Upper lobe of left lung (tissue), 6 donors: ENCODE measurements at regions not wholly inside any gene's neighbourhood (a gene's known extent, or its start where the extent isn't known, plus 50 kb on each side); places are given as distances from the start of the nearest gene placed in this dataset.
A peak's percentile ranks its signal among the peaks of the same experiment; 100 is the strongest.

Experiments used
- ATAC-seq, 2 donors: fragments of 200-7000 bp; cut with Tn5 transposase; one replicate each; pipeline ENCODE4 v1.9.1; 2022; ENCODE audit warnings: mild to moderate bottlenecking in 2 of 2, moderate library complexity in 2 of 2; ENCODE audit not compliant: low FRiP score in 2 of 2
- DNase-seq, 2 donors: peaks; one replicate each; pipeline ENCODE4 v3.0.0-alpha.2; 2019 to 2020
- H3K27ac ChIP-seq, 4 donors: fragments of 200-600 bp; sonication (generic); one replicate each; pipeline ENCODE4 v1.5.1; 2016 to 2019
- H3K27me3 ChIP-seq, 4 donors: fragments of 200-600 bp; sonication (generic); one replicate each; pipeline ENCODE4 v1.5.1; 2017 to 2019
- H3K36me3 ChIP-seq, 4 donors: fragments of 200-600 bp; sonication (generic); one replicate each; pipeline ENCODE4 v1.5.1; 2016 to 2019
- H3K4me1 ChIP-seq, 4 donors: fragments of 200-600 bp; sonication (generic); one replicate each; pipeline ENCODE4 v1.5.1; 2018 to 2019
- H3K4me3 ChIP-seq, 4 donors: fragments of 200-600 bp; sonication (generic); one replicate each; pipeline ENCODE4 v1.5.1; 2017 to 2019; ENCODE audit warnings: mild to moderate bottlenecking in 2 of 4, moderate library complexity in 1 of 4
- H3K9me3 ChIP-seq, 4 donors: fragments of 200-600 bp; sonication (generic); one replicate each; pipeline ENCODE4 v1.5.1; 2018 to 2019
- CTCF ChIP-seq, 6 experiments: fragments of 450-650 bp in 4 of 6; fragments of 200-600 bp in 2 of 6; sonication (generic) in 2 of 6; IDR thresholded peaks; one replicate each; pipeline ENCODE4 v1.5.1; 2016 to 2019; ENCODE audit warnings: antibody characterized with exemption in 6 of 6
- EP300 ChIP-seq, 4 donors: sonication (generic); formaldehyde crosslinking; IDR thresholded peaks; one replicate each; pipeline ENCODE4 v1.5.1; 2017; ENCODE audit warnings: antibody characterized with exemption in 4 of 4, control low read depth in 2 of 4
- POLR2A ChIP-seq, 4 donors: fragments of 450-650 bp; IDR thresholded peaks; one replicate each; pipeline ENCODE4 v1.5.1; 2016 to 2017; ENCODE audit warnings: antibody characterized with exemption in 4 of 4, mild to moderate bottlenecking in 2 of 4
- POLR2AphosphoS5 ChIP-seq, 2 donors: sonication (generic); formaldehyde crosslinking; IDR thresholded peaks; one replicate each; pipeline ENCODE4 v1.5.1; 2017; ENCODE audit warnings: antibody characterized with exemption in 2 of 2
- WGBS, 2 donors: methylation state at CpG; one replicate each; pipeline ENCODE4 v1.1.5; 2017 to 2018; 5-methylcytosine and 5-hydroxymethylcytosine counted together
- donor health status: DM: no; HTN: no; CAD: no; lungs with moderate emphysema.
- donor health status: DM: no; HTN: yes; CAD: no; lungs with severe emphysema.

GRCh38 chr2:10187661-10188060, 65.1 kb downstream of the RRM2 start:
- Histone ChIP-seq H3K27ac (no peak overlapping the region), H3K27me3 (no peaks in the 10 kb centered on the region), H3K9me3 (no peaks in the 10 kb centered on the region), H3K4me3 (no peak overlapping the region), H3K36me3 (no peaks in the 10 kb centered on the region), H3K4me1 (no peaks in the 10 kb centered on the region)
- TF ChIP-seq CTCF (IDR thresholded peaks at IDR 0.05): no peak
- TF ChIP-seq POLR2A (IDR thresholded peaks at IDR 0.05): no peak
- TF ChIP-seq POLR2AphosphoS5 (IDR thresholded peaks at IDR 0.05): no peak
- 95 to 98% methylated on average over 13 to 14 of the region's 14 CpGs for WGBS, 2 donors
- no peak for ATAC-seq
- DNase-seq: no peak

- H3K4me1 ChIP-seq: peaks cover 0 to under 1% (median 0%) of the 10 kb centered on the region in 4 donors
- H3K9me3 ChIP-seq: no peaks in the 10 kb centered on the region
- no peaks in the 10 kb centered on the region for H3K27me3 ChIP-seq
- H3K27ac ChIP-seq: no peak overlapping the region
- 95 to 100% methylated on average over 3 to 7 of the region's 7 CpGs for WGBS, 2 donors
- TF ChIP-seq CTCF (IDR thresholded peaks at IDR 0.05) (peak in 2 of 6 experiments; percentile 10 to 30), EP300 (IDR thresholded peaks at IDR 0.05) (no peak)
- DNase-seq (no peak), ATAC-seq (no peak)
- H3K4me3 ChIP-seq: no peak overlapping the region
- H3K36me3 ChIP-seq: no peaks in the 10 kb centered on the region
These were observed 65.7 kb downstream of the RRM2 start for GRCh38 chr2:10188211-10188610.

- H3K36me3 ChIP-seq: no peaks in the 10 kb centered on the region
- TF ChIP-seq POLR2A (IDR thresholded peaks at IDR 0.05) (no peak), CTCF (IDR thresholded peaks at IDR 0.05) (no peak), EP300 (IDR thresholded peaks at IDR 0.05) (no peak), POLR2AphosphoS5 (IDR thresholded peaks at IDR 0.05) (no peak)
- H3K9me3 ChIP-seq: no peaks in the 10 kb centered on the region
- no peaks in the 10 kb centered on the region for H3K27me3 ChIP-seq
- ATAC-seq (no peak), DNase-seq (no peak)
- H3K4me1 ChIP-seq: peaks cover 0 to 5% (median 0%) of the 10 kb centered on the region in 4 donors
- H3K27ac ChIP-seq: no peak overlapping the region
- no peak overlapping the region for H3K4me3 ChIP-seq
- 97 to 99% methylated on average over 12 of the region's 12 CpGs for WGBS, 2 donors
These were observed 66.3 kb downstream of the RRM2 start for GRCh38 chr2:10188729-10189305.

- WGBS, 2 donors: 94 to 100% methylated on average over 3 of the region's 3 CpGs
- Histone ChIP-seq H3K36me3 (no peaks in the 10 kb centered on the region), H3K4me1 (peaks cover 0 to 5% (median 0%) of the 10 kb centered on the region in 4 donors), H3K27me3 (no peaks in the 10 kb centered on the region), H3K4me3 (no peak overlapping the region), H3K9me3 (no peaks in the 10 kb centered on the region), H3K27ac (no peak overlapping the region)
- DNase-seq (no peak), ATAC-seq (no peak)
- TF ChIP-seq POLR2A (IDR thresholded peaks at IDR 0.05): no peak
- no peak for TF ChIP-seq CTCF (IDR thresholded peaks at IDR 0.05)
- TF ChIP-seq POLR2AphosphoS5 (IDR thresholded peaks at IDR 0.05): no peak
- TF ChIP-seq EP300 (IDR thresholded peaks at IDR 0.05): no peak
These were observed 67.7 kb downstream of the RRM2 start for GRCh38 chr2:10190255-10190654.
